HepG2 (cell line): ENCODE measurements at regions not wholly inside any gene's neighbourhood (a gene's known extent, or its start where the extent isn't known, plus 50 kb on each side); places are given as distances from the start of the nearest gene placed in this dataset.

ENCODE experiments used
- ATAC-seq: fragments of 200-7000 bp; cut with Tn5 transposase; 3 replicates; pipeline ENCODE4 v1.9.1; 2020; ENCODE audit warnings: mild to moderate bottlenecking, moderate library complexity
- BruUV-seq: library from RNA; stranded (reverse); fragments of 400-500 nt; replicated peaks from 2 replicates; lab custom pipeline; 2021; lab: Mats Ljungman, UMichigan
- CTCF ChIA-PET: fragments of 300-600 bp; formaldehyde crosslinking; extraction: SDS; loops from one replicate; lab custom pipeline; 2021; ENCODE audit warnings: low total read pairs, inconsistent platforms, low intra/inter-chr PET ratio; lab: Yijun Ruan, JAX
- POLR2A ChIA-PET: fragments of 350-600 bp; sonication (Branson Sonifier 250); formaldehyde crosslinking; loops from one replicate; lab custom pipeline; 2020; ENCODE audit warnings: antibody characterized with exemption, inconsistent platforms; lab: Yijun Ruan, JAX
- DNase-seq: peaks from one replicate; pipeline ENCODE4 v3.0.0-alpha.2; 2015; ENCODE audit warnings: low spot score
- FAIRE-seq: peaks from 3 replicates; lab custom pipeline; 2011; peaks lifted over from hg19 to GRCh38; lab: Jason Lieb, UNC
- H2AFZ ChIP-seq: one replicate; pipeline ENCODE4 v1.6.1; 2011; ENCODE audit warnings: low read length, inconsistent platforms
- H3K27ac ChIP-seq: fragments of 300-600 bp; 3 replicates; pipeline ENCODE4 v1.8.0; 2011; ENCODE audit warnings: mixed run types, mild to moderate bottlenecking, mixed read lengths, low read length, inconsistent platforms; ENCODE audit not compliant: insufficient read depth; ENCODE audit errors: extremely low read length
- H3K27me3 ChIP-seq, 2 experiments: fragments of 200-600 bp in 1 of 2; 2 replicates in 1 of 2; 3 replicates in 1 of 2; pipeline versions ENCODE4 v1.6.0 to v1.8.0; 2011; ENCODE audit warnings: low read length in 2 of 2, mild to moderate bottlenecking in 2 of 2, moderate library complexity in 2 of 2, inconsistent platforms in 1 of 2; ENCODE audit not compliant: insufficient read depth in 2 of 2, control insufficient read depth in 1 of 2
- H3K36me3 ChIP-seq, 2 experiments: fragments of 200-600 bp in 1 of 2; replicated peaks in 1 of 2; 2 replicates in 1 of 2; 3 replicates in 1 of 2; pipeline versions ENCODE4 v1.5.1 to v1.8.0; 2011; ENCODE audit warnings: low read length in 2 of 2, inconsistent platforms in 1 of 2; ENCODE audit not compliant: insufficient read depth in 2 of 2, control insufficient read depth in 1 of 2
- H3K4me1 ChIP-seq: 2 replicates; pipeline ENCODE4 v1.5.1; 2012; ENCODE audit warnings: low read length, inconsistent platforms; ENCODE audit not compliant: insufficient read depth
- H3K4me2 ChIP-seq: 2 replicates; pipeline ENCODE4 v1.6.0; 2011; ENCODE audit warnings: low read depth, low read length, inconsistent platforms
- H3K4me3 ChIP-seq, 3 experiments: fragments of 200-600 bp in 1 of 3; sonication (generic), shearing (Covaris generic) in 1 of 3; replicated peaks in 1 of 3; 2 replicates each; pipeline ENCODE4 v1.5.1; 2011 to 2016; ENCODE audit warnings: low read length in 3 of 3, inconsistent platforms in 2 of 3, low read depth in 2 of 3, mild to moderate bottlenecking in 2 of 3, control low read depth in 1 of 3, mixed read lengths in 1 of 3; ENCODE audit not compliant: insufficient read depth in 1 of 3
- H3K79me2 ChIP-seq: one replicate; pipeline ENCODE4 v1.6.1; 2011; ENCODE audit warnings: low read length, inconsistent platforms; ENCODE audit not compliant: insufficient read depth
- H3K9ac ChIP-seq: 2 replicates; pipeline ENCODE4 v1.6.0; 2011; ENCODE audit warnings: mild to moderate bottlenecking, low read depth, low read length, inconsistent platforms; ENCODE audit not compliant: insufficient read depth
- H3K9me3 ChIP-seq: 2 replicates; pipeline ENCODE4 v1.5.1; 2012; ENCODE audit warnings: mild to moderate bottlenecking, low read length
- H4K20me1 ChIP-seq: 2 replicates; pipeline ENCODE4 v1.6.0; 2011; ENCODE audit warnings: inconsistent platforms, mild to moderate bottlenecking, low read length, moderate library complexity; ENCODE audit not compliant: insufficient read depth
- DR1 ChIP-seq: sonication (generic); formaldehyde crosslinking; IDR thresholded peaks from 2 replicates; pipeline ENCODE4 v1.8.0; 2021; ENCODE audit warnings: mild to moderate bottlenecking, missing genetic modification reagents, inconsistent platforms
- MED8 ChIP-seq: sonication (generic); formaldehyde crosslinking; IDR thresholded peaks from 2 replicates; pipeline ENCODE4 v1.8.1; 2023; ENCODE audit warnings: mild to moderate bottlenecking, missing genetic modification reagents; ENCODE audit not compliant: insufficient replicate concordance
- NCOR1 ChIP-seq: fragments of 200-600 bp; sonication (generic); IDR thresholded peaks from 2 replicates; pipeline ENCODE4 v1.7.0; 2017; ENCODE audit warnings: antibody characterized with exemption, low read length, borderline replicate concordance
- NR2F2 ChIP-seq: IDR thresholded peaks from 2 replicates; pipeline ENCODE4 v1.6.1; 2012; ENCODE audit warnings: low read depth, inconsistent platforms, borderline replicate concordance
- SP4 ChIP-seq: sonication (generic); formaldehyde crosslinking; IDR thresholded peaks from 2 replicates; pipeline ENCODE4 v1.8.1; 2023; ENCODE audit warnings: mild to moderate bottlenecking, missing genetic modification reagents
- TAF1 ChIP-seq: sonication (generic); formaldehyde crosslinking; IDR thresholded peaks from 2 replicates; pipeline ENCODE4 v1.4.0; 2020; ENCODE audit warnings: missing genetic modification reagents
- TOPORS ChIP-seq: sonication (generic); formaldehyde crosslinking; IDR thresholded peaks from 2 replicates; pipeline ENCODE4 v1.8.0; 2023; ENCODE audit warnings: mild to moderate bottlenecking, missing genetic modification reagents
- TP53 ChIP-seq: sonication (generic); formaldehyde crosslinking; conservative IDR thresholded peaks from 2 replicates; pipeline ENCODE4 v1.4.0; 2020; ENCODE audit warnings: missing genetic modification reagents
- ZKSCAN5 ChIP-seq: sonication (generic); formaldehyde crosslinking; IDR thresholded peaks from 2 replicates; pipeline ENCODE4 v1.5.1; 2020; ENCODE audit warnings: mild to moderate bottlenecking, missing genetic modification reagents
- ZNF562 ChIP-seq: sonication (generic); formaldehyde crosslinking; IDR thresholded peaks from 2 replicates; pipeline ENCODE4 v1.8.0; 2022; ENCODE audit warnings: missing genetic modification reagents, borderline replicate concordance
- ZNF570 ChIP-seq: sonication (generic); formaldehyde crosslinking; IDR thresholded peaks from 2 replicates; pipeline ENCODE4 v1.4.0; 2020; ENCODE audit warnings: mild to moderate bottlenecking, missing genetic modification reagents, borderline replicate concordance
- WGBS: methylation state at CpG from one replicate; pipeline ENCODE4 v1.1.6; 2017; ENCODE audit warnings: low lambda C conversion rate; 5-methylcytosine and 5-hydroxymethylcytosine counted together
- in situ Hi-C: cut with HindIII; loops from 2 replicates; pipeline ENCODE4 v1.10.0; 2017; ENCODE audit warnings: low pct_unique_long_range_greater_than_20kb; ENCODE audit not compliant: extremely low pct_ligation_motif_present
- intact Hi-C: fragments of 100-400 bp; cut with micrococcal nuclease; formaldehyde crosslinking; loops from one replicate; pipeline ENCODE4 v1.10.0; 2022; ENCODE audit not compliant: unreplicated experiment
- TF ChIP-seq, protein P1 (sequence below): sonication (generic); formaldehyde crosslinking; IDR thresholded peaks from 2 replicates; pipeline ENCODE4 v1.8.0; 2022; ENCODE audit warnings: low read depth, missing genetic modification reagents
- TF ChIP-seq, protein P2 (sequence below): sonication (generic); formaldehyde crosslinking; conservative IDR thresholded peaks from 2 replicates; pipeline ENCODE4 v1.4.0; 2020; ENCODE audit warnings: missing genetic modification reagents
- TF ChIP-seq, protein P3 (sequence below): sonication (generic); formaldehyde crosslinking; IDR thresholded peaks from 2 replicates; pipeline ENCODE4 v1.9.0; 2022; ENCODE audit warnings: low read depth, missing genetic modification reagents

DNA sequence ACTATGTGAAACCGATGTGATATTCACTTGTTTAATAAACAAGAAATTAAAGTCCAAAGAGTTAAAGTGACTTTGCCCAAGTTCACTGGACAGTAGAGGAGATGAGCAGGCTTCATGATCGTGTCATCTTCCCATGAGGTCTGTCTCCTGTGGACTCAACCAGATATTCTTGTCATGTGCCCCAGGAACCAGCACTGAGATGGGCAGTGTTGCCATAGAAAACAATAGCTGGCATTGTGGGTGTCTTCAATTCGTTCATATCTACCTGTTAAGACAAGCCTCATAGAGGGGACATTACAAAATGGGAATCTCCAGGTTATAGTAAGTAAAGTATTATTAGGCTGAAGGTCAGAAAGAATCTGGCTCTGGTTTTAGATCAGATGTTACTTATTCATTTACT lies 184.8 kb upstream of the BCL6 start:
- ChIA-PET CTCF (no interaction called here), POLR2A (no interaction called here)
- Histone ChIP-seq H3K9me3 (peaks cover 5% of the 10 kb centered on the region; the same call in 1 of the 2 replicates), H3K27me3 (peaks cover 0 to 1% of the 10 kb centered on the region in 2 experiments; a peak in 1 of 5 replicates), H3K27ac (no peak overlapping the region), H2AFZ (no peak overlapping the region), H3K4me3 (no peak overlapping the region), H3K79me2 (no peaks in the 10 kb centered on the region), H3K36me3 (no peaks in the 10 kb centered on the region), H3K9ac (no peak overlapping the region), H3K4me1 (peaks cover 51% of the 10 kb centered on the region), H3K4me2 (no peak overlapping the region), H4K20me1 (no peaks in the 10 kb centered on the region)
- no peak for TF ChIP-seq ZNF570
- no peak for TF ChIP-seq ZNF562 (CRISPR knock-in tag)
- TF ChIP-seq TOPORS (CRISPR knock-in tag) = no peak
- no peak for TF ChIP-seq SP4 (CRISPR knock-in tag)
- TF ChIP-seq TAF1 (CRISPR knock-in tag) = no peak
- ATAC-seq = no peak
- no peak for FAIRE-seq
- BruUV-seq = no TSS peak
- no peak for DNase-seq
- in situ Hi-C loops (no loop called here), intact Hi-C loops (no loop called here)
- 48% methylated on average over 3 of the region's 3 CpGs for WGBS

DNA sequence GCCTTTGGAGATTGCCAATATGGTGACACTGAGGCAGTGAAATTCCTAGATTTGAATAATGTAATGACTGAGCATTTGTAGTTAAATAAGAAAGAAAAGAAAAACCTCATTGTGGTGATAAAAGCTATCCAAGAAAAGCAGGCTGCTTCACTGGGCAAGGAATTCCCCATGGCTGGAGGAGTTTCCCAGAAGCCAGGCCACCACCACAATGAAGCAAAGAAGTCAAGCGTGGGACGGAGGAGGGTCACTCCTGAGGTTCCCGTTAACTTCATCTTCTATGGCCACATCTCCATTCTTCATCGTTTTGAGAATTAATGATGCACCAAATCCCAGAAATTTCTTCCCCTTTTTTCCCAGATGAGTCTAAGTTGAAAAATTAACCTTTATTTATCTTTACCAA lies 185.8 kb upstream of the BCL6 start:
- no peak overlapping the region for H2AFZ ChIP-seq
- BruUV-seq = no TSS peak
- intact Hi-C loops = no loop called here
- no peaks in the 10 kb centered on the region for H4K20me1 ChIP-seq
- no peak for ATAC-seq
- H3K27ac ChIP-seq = no peak overlapping the region
- H3K9me3 ChIP-seq = no peaks in the 10 kb centered on the region
- CTCF ChIA-PET = no interaction called here
- H3K79me2 ChIP-seq = no peaks in the 10 kb centered on the region
- peaks cover 51% of the 10 kb centered on the region for H3K4me1 ChIP-seq
- H3K9ac ChIP-seq = no peak overlapping the region
- FAIRE-seq = no peak
- H3K4me2 ChIP-seq = no peak overlapping the region
- 69% methylated on average over 4 of the region's 4 CpGs for WGBS
- TF ChIP-seq DR1 (CRISPR knock-in tag) = no peak
- TF ChIP-seq, protein P1, sequence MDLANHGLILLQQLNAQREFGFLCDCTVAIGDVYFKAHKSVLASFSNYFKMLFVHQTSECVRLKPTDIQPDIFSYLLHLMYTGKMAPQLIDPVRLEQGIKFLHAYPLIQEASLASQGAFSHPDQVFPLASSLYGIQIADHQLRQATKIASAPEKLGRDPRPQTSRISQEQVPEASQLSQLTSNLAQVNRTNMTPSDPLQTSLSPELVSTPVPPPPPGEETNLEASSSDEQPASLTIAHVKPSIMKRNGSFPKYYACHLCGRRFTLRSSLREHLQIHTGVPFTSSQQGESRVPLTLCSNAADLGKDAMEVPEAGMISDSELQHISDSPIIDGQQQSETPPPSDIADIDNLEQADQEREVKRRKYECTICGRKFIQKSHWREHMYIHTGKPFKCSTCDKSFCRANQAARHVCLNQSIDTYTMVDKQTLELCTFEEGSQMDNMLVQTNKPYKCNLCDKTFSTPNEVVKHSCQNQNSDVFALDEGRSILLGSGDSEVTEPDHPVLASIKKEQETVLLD = no peak
- no peak for TF ChIP-seq NCOR1
- TF ChIP-seq, protein P2, sequence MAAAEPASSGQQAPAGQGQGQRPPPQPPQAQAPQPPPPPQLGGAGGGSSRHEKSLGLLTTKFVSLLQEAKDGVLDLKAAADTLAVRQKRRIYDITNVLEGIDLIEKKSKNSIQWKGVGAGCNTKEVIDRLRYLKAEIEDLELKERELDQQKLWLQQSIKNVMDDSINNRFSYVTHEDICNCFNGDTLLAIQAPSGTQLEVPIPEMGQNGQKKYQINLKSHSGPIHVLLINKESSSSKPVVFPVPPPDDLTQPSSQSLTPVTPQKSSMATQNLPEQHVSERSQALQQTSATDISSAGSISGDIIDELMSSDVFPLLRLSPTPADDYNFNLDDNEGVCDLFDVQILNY (CRISPR knock-in tag) = no peak
- TF ChIP-seq NR2F2 = no peak
- TF ChIP-seq, protein P3, sequence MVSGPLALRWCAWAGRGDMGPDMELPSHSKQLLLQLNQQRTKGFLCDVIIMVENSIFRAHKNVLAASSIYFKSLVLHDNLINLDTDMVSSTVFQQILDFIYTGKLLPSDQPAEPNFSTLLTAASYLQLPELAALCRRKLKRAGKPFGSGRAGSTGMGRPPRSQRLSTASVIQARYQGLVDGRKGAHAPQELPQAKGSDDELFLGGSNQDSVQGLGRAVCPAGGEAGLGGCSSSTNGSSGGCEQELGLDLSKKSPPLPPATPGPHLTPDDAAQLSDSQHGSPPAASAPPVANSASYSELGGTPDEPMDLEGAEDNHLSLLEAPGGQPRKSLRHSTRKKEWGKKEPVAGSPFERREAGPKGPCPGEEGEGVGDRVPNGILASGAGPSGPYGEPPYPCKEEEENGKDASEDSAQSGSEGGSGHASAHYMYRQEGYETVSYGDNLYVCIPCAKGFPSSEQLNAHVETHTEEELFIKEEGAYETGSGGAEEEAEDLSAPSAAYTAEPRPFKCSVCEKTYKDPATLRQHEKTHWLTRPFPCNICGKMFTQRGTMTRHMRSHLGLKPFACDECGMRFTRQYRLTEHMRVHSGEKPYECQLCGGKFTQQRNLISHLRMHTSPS (CRISPR knock-in tag) = no peak
- TF ChIP-seq ZKSCAN5 (CRISPR knock-in tag) = no peak
- TF ChIP-seq MED8 = no peak
- TF ChIP-seq TP53 (CRISPR knock-in tag) = no peak
- no peak overlapping the region for H3K4me3 ChIP-seq
- H3K27me3 ChIP-seq = peaks cover 0 to 1% of the 10 kb centered on the region in 2 experiments; a peak in 1 of 5 replicates
- in situ Hi-C loops = no loop called here
- no peak for DNase-seq
- POLR2A ChIA-PET = no interaction called here
- H3K36me3 ChIP-seq = no peaks in the 10 kb centered on the region
